ENCODE measurements at regions not wholly inside any gene's neighbourhood (a gene's known extent, or its start where the extent isn't known, plus 50 kb on each side); places are given as distances from the start of the nearest gene placed in this dataset.

DNA sequence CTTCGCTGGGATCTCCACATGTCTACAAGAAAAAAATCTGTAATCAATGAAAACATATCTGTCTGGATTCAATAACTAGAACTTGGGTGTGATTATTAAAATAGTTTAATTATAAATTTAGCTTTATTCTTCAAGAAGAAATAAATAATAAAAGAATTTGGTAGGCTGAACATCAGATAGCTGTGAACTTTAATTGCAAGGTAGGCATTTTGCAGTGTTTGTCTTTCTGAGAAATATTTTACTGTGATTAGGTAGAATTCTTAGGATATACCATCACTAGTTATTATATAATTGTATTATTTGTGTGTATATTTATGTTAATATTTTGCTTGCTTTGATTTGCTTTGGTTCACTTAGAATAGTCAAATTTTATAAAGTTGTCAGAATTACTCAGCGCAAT is 409.4 kb downstream of the PCDH18 start:
- DNase-seq (ENCODE audit: low read depth): no peak
- no peak for TF ChIP-seq CTCF (IDR thresholded peaks at IDR 0.05; ENCODE audit: insufficient read depth, low read depth, low read length, missing control alignments)
- H3K4me3 ChIP-seq (ENCODE audit: low read depth, low read length): no peak overlapping the region

DNA sequence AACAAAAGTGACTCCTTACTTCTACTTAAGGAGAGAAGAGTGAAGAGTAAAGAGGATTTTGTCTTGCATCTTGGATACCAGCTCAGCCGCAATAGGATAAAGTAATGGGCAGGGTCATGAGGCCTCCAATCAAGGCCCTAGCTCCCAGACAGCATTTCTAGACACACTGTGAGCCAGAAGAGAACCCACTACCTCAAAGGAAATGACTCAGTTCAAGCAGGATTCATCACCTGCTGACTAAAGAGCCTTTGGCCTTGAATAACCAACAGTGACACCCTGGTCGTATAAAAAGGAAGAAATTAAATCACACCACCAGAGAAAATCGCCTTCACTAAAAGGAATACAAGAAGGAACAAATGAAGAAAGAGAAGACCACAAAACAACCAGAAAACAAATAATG is 416.1 kb downstream of the PCDH18 start:
- TF ChIP-seq CTCF (IDR thresholded peaks at IDR 0.05; ENCODE audit: insufficient read depth, low read depth, low read length, missing control alignments): no peak
- no peak for DNase-seq (ENCODE audit: low read depth)
- H3K4me3 ChIP-seq (ENCODE audit: low read depth, low read length): no peak overlapping the region

GRCh38 chr4:137106733-137107132 is 425.6 kb downstream of the PCDH18 start:
- TF ChIP-seq CTCF (IDR thresholded peaks at IDR 0.05; ENCODE audit: insufficient read depth, low read depth, low read length, missing control alignments): no peak
- DNase-seq (ENCODE audit: low read depth): no peak
- H3K4me3 ChIP-seq (ENCODE audit: low read depth, low read length): no peak overlapping the region

GRCh38 chr4:137106287-137106686 is 426.0 kb downstream of the PCDH18 start:
- H3K4me3 ChIP-seq (ENCODE audit: low read depth, low read length): no peak overlapping the region
- DNase-seq (ENCODE audit: low read depth): no peak
- TF ChIP-seq CTCF (IDR thresholded peaks at IDR 0.05; ENCODE audit: insufficient read depth, low read depth, low read length, missing control alignments): no peak

DNA sequence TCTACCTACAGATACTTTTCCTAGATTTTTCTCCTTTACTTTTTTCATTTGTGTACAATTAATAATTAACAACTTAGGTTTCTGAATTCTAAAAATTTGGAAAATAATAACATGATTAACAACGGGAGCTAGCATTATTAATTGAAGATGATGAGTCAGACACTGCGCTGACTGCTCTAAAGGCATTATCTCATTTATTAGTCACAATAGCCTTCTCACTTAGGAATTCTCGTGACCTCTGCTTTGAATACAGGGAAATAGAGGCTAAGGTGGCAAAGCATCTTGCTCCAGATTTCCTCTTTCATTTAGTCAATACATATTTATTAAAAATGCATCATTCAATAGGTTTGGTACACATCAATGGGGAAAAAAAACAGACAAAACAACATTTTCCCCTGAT is 441.3 kb downstream of the PCDH18 start:
- DNase-seq (ENCODE audit: low read depth): no peak
- H3K4me3 ChIP-seq (ENCODE audit: low read depth, low read length): no peak overlapping the region
- no peak for TF ChIP-seq CTCF (IDR thresholded peaks at IDR 0.05; ENCODE audit: insufficient read depth, low read depth, low read length, missing control alignments)

DNA sequence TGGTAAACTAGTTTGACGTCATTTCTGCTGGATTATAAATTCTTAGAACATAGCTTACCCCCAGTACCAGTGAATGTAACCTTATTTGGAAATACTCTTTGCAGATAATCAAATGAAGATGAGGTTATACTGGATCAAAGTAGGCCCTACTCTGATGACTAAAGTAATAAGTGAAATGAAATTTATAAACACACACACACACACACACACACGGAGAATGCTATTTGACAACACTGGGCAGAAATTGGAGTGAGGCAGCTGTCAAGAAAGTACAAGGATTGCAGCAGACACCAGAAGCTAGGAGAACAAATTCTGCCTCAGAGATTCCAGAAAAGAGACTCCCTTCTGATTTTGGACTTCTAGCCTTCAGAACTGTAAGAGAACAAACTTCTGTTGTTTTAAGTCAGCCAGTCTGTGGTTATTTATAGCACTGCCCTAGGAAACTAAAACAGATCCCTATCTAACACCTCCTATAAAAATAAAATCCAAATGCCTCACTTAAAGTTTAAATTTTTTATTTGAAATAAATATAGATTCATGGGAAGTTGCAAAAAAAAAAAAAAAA is 448.6 kb downstream of the PCDH18 start:
- no peak for DNase-seq (ENCODE audit: low read depth)
- no peak overlapping the region for H3K4me3 ChIP-seq (ENCODE audit: low read depth, low read length)

More for the DNA sequence above, 448.6 kb downstream of the PCDH18 start:
- TF ChIP-seq CTCF (IDR thresholded peaks at IDR 0.05; ENCODE audit: insufficient read depth, low read depth, low read length, missing control alignments): no peak
